ENCODE measurements at regions not wholly inside any gene's neighbourhood (a gene's known extent, or its start where the extent isn't known, plus 50 kb on each side); places are given as distances from the start of the nearest gene placed in this dataset.

GRCh38 chr11:59291228-59291627, 67.5 kb upstream of the OR5AN1 start:
- TF ChIP-seq, protein P1, sequence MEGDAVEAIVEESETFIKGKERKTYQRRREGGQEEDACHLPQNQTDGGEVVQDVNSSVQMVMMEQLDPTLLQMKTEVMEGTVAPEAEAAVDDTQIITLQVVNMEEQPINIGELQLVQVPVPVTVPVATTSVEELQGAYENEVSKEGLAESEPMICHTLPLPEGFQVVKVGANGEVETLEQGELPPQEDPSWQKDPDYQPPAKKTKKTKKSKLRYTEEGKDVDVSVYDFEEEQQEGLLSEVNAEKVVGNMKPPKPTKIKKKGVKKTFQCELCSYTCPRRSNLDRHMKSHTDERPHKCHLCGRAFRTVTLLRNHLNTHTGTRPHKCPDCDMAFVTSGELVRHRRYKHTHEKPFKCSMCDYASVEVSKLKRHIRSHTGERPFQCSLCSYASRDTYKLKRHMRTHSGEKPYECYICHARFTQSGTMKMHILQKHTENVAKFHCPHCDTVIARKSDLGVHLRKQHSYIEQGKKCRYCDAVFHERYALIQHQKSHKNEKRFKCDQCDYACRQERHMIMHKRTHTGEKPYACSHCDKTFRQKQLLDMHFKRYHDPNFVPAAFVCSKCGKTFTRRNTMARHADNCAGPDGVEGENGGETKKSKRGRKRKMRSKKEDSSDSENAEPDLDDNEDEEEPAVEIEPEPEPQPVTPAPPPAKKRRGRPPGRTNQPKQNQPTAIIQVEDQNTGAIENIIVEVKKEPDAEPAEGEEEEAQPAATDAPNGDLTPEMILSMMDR (IDR thresholded peaks at IDR 0.05) = no peak
- no peak for TF ChIP-seq POLR2A (IDR thresholded peaks at IDR 0.05)
